ENCODE measurements at regions not wholly inside any gene's neighbourhood (a gene's known extent, or its start where the extent isn't known, plus 50 kb on each side); places are given as distances from the start of the nearest gene placed in this dataset.

- Histone ChIP-seq H4K20me1 (ENCODE audit: insufficient read depth, low read length) (no peaks in the 10 kb centered on the region), H3K9me3 (ENCODE audit: insufficient read depth, low read depth, low read length) (no peaks in the 10 kb centered on the region), H2AFZ (ENCODE audit: low read depth, low read length) (no peak overlapping the region), H3K36me3 (ENCODE audit: insufficient read depth, low read length) (no peaks in the 10 kb centered on the region), H3K9ac (ENCODE audit: low read length) (no peak overlapping the region), H3K4me2 (ENCODE audit: low read length) (no peak overlapping the region), H3K27me3 (ENCODE audit: insufficient read depth, low read length) (no peaks in the 10 kb centered on the region), H3K27ac (ENCODE audit: low read depth, low read length) (no peak overlapping the region), H3K4me3 (ENCODE audit: insufficient read depth, low read depth, low read length) (no peak overlapping the region), H3K4me1 (ENCODE audit: insufficient read depth, low read length) (no peaks in the 10 kb centered on the region), H3K79me2 (ENCODE audit: insufficient read depth, low read length) (no peaks in the 10 kb centered on the region)
- no peak for FAIRE-seq
- Mint-ChIP-seq H3K9me3 (ENCODE audit: unreplicated experiment) (no peaks in the 10 kb centered on the region), H3K27me3 (ENCODE audit: low read depth, unreplicated experiment) (peaks cover 5% of the 10 kb centered on the region), H3K4me1 (ENCODE audit: low read depth, unreplicated experiment) (no peaks in the 10 kb centered on the region), H3K36me3 (ENCODE audit: low read depth, unreplicated experiment) (no peaks in the 10 kb centered on the region), H3K4me3 (ENCODE audit: unreplicated experiment) (no peak overlapping the region), H3K27ac (ENCODE audit: unreplicated experiment) (no peak overlapping the region)
- peak; percentile 7 for DNase-seq (ENCODE audit: low read depth)
- no peak for TF ChIP-seq EZH2 (IDR thresholded peaks at IDR 0.05; ENCODE audit: insufficient read depth, low read length)
- no peak for TF ChIP-seq CTCF (IDR thresholded peaks at IDR 0.05; ENCODE audit: insufficient read depth, low read depth, low read length)
These were observed 73.7 kb upstream of the FGGY start for GRCh38 chr1:59223198-59223597.

- FAIRE-seq (peak; percentile 5), DNase-seq (ENCODE audit: low read depth) (no peak)
- Mint-ChIP-seq H3K27me3 (ENCODE audit: low read depth, unreplicated experiment) (peaks cover 5% of the 10 kb centered on the region), H3K36me3 (ENCODE audit: low read depth, unreplicated experiment) (no peaks in the 10 kb centered on the region), H3K9me3 (ENCODE audit: unreplicated experiment) (no peaks in the 10 kb centered on the region), H3K4me1 (ENCODE audit: low read depth, unreplicated experiment) (no peaks in the 10 kb centered on the region), H3K4me3 (ENCODE audit: unreplicated experiment) (no peak overlapping the region), H3K27ac (ENCODE audit: unreplicated experiment) (no peak overlapping the region)
- no peaks in the 10 kb centered on the region for H3K79me2 ChIP-seq (ENCODE audit: insufficient read depth, low read length)
- H3K27me3 ChIP-seq (ENCODE audit: insufficient read depth, low read length) = no peaks in the 10 kb centered on the region
- TF ChIP-seq EZH2 (IDR thresholded peaks at IDR 0.05; ENCODE audit: insufficient read depth, low read length) (no peak), CTCF (IDR thresholded peaks at IDR 0.05; ENCODE audit: insufficient read depth, low read depth, low read length) (no peak)
- H3K4me1 ChIP-seq (ENCODE audit: insufficient read depth, low read length) = no peaks in the 10 kb centered on the region
- no peak overlapping the region for H3K27ac ChIP-seq (ENCODE audit: low read depth, low read length)
- H3K4me3 ChIP-seq (ENCODE audit: insufficient read depth, low read depth, low read length) = no peak overlapping the region
- no peak overlapping the region for H2AFZ ChIP-seq (ENCODE audit: low read depth, low read length)
- H3K36me3 ChIP-seq (ENCODE audit: insufficient read depth, low read length) = no peaks in the 10 kb centered on the region
- H4K20me1 ChIP-seq (ENCODE audit: insufficient read depth, low read length) = no peaks in the 10 kb centered on the region
- H3K9ac ChIP-seq (ENCODE audit: low read length) = no peak overlapping the region
- H3K9me3 ChIP-seq (ENCODE audit: insufficient read depth, low read depth, low read length) = no peaks in the 10 kb centered on the region
- no peak overlapping the region for H3K4me2 ChIP-seq (ENCODE audit: low read length)
These were observed 72.8 kb upstream of the FGGY start for GRCh38 chr1:59223989-59224634.

- Histone ChIP-seq H3K9ac (ENCODE audit: low read length) (no peak overlapping the region), H3K36me3 (ENCODE audit: insufficient read depth, low read length) (no peaks in the 10 kb centered on the region), H3K79me2 (ENCODE audit: insufficient read depth, low read length) (no peaks in the 10 kb centered on the region), H3K27ac (ENCODE audit: low read depth, low read length) (no peak overlapping the region), H2AFZ (ENCODE audit: low read depth, low read length) (no peak overlapping the region), H3K9me3 (ENCODE audit: insufficient read depth, low read depth, low read length) (no peaks in the 10 kb centered on the region), H3K4me2 (ENCODE audit: low read length) (no peak overlapping the region), H3K27me3 (ENCODE audit: insufficient read depth, low read length) (no peaks in the 10 kb centered on the region), H3K4me3 (ENCODE audit: insufficient read depth, low read depth, low read length) (no peak overlapping the region), H4K20me1 (ENCODE audit: insufficient read depth, low read length) (no peaks in the 10 kb centered on the region), H3K4me1 (ENCODE audit: insufficient read depth, low read length) (no peaks in the 10 kb centered on the region)
- Mint-ChIP-seq H3K27me3 (ENCODE audit: low read depth, unreplicated experiment) (peaks cover 5% of the 10 kb centered on the region), H3K9me3 (ENCODE audit: unreplicated experiment) (no peaks in the 10 kb centered on the region), H3K4me3 (ENCODE audit: unreplicated experiment) (no peak overlapping the region), H3K27ac (ENCODE audit: unreplicated experiment) (no peak overlapping the region), H3K36me3 (ENCODE audit: low read depth, unreplicated experiment) (no peaks in the 10 kb centered on the region), H3K4me1 (ENCODE audit: low read depth, unreplicated experiment) (no peaks in the 10 kb centered on the region)
- DNase-seq (ENCODE audit: low read depth) (no peak), FAIRE-seq (no peak)
- TF ChIP-seq EZH2 (IDR thresholded peaks at IDR 0.05; ENCODE audit: insufficient read depth, low read length) (no peak), CTCF (IDR thresholded peaks at IDR 0.05; ENCODE audit: insufficient read depth, low read depth, low read length) (no peak)
These were observed 71.1 kb upstream of the FGGY start for GRCh38 chr1:59225594-59226316.

All from astrocyte (in vitro differentiated cells and primary cell).